Sigmoid colon (tissue), 4 donors: ENCODE measurements at regions not wholly inside any gene's neighbourhood (a gene's known extent, or its start where the extent isn't known, plus 50 kb on each side); places are given as distances from the start of the nearest gene placed in this dataset.

Experiments
- POLR2AphosphoS5 ChIP-seq, 4 donors: sonication (generic); formaldehyde crosslinking; IDR thresholded peaks; one replicate each; pipeline ENCODE4 v1.6.1; 2017; ENCODE audit warnings: antibody characterized with exemption in 4 of 4
- TF ChIP-seq, protein P1 (sequence below), 4 experiments: fragments of 450-650 bp in 3 of 4; fragments of 200-600 bp in 1 of 4; IDR thresholded peaks; one replicate each; pipeline ENCODE4 v1.5.1; 2016 to 2019; ENCODE audit warnings: antibody characterized with exemption in 4 of 4, mild to moderate bottlenecking in 3 of 4, moderate library complexity in 2 of 4

GRCh38 chr1:169019419-169020058 is 87.0 kb upstream of the ATP1B1 start:
- TF ChIP-seq, protein P1, sequence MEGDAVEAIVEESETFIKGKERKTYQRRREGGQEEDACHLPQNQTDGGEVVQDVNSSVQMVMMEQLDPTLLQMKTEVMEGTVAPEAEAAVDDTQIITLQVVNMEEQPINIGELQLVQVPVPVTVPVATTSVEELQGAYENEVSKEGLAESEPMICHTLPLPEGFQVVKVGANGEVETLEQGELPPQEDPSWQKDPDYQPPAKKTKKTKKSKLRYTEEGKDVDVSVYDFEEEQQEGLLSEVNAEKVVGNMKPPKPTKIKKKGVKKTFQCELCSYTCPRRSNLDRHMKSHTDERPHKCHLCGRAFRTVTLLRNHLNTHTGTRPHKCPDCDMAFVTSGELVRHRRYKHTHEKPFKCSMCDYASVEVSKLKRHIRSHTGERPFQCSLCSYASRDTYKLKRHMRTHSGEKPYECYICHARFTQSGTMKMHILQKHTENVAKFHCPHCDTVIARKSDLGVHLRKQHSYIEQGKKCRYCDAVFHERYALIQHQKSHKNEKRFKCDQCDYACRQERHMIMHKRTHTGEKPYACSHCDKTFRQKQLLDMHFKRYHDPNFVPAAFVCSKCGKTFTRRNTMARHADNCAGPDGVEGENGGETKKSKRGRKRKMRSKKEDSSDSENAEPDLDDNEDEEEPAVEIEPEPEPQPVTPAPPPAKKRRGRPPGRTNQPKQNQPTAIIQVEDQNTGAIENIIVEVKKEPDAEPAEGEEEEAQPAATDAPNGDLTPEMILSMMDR (IDR thresholded peaks at IDR 0.05) = no peak
- TF ChIP-seq POLR2AphosphoS5 (IDR thresholded peaks at IDR 0.05) = no peak
